PC-9 (cell line): ENCODE measurements at regions not wholly inside any gene's neighbourhood (a gene's known extent, or its start where the extent isn't known, plus 50 kb on each side); places are given as distances from the start of the nearest gene placed in this dataset.

Source experiments
- BruUV-seq: library from RNA; stranded (reverse); fragments of 400-500 nt; replicated peaks from 2 replicates; lab custom pipeline; 2021; lab: Mats Ljungman, UMichigan
- CTCF ChIA-PET: fragments of 300-600 bp; sonication (Branson Sonifier 250); formaldehyde crosslinking; loops from one replicate; lab custom pipeline; 2022; ENCODE audit warnings: antibody characterized with exemption; lab: Charles Lee
- POLR2A ChIA-PET: fragments of 300-600 bp; sonication (Branson Sonifier 250); formaldehyde crosslinking; loops from one replicate; lab custom pipeline; 2022; ENCODE audit warnings: antibody characterized with exemption; ENCODE audit not compliant: unreplicated experiment; lab: Charles Lee
- DNase-seq, 2 experiments: peaks; one replicate each; pipeline versions ENCODE4 v3.0.0 to v3.0.0-alpha.2; 2015 to 2022; ENCODE audit warnings: mixed read lengths in 1 of 2
- H2AFZ ChIP-seq: fragments of 200-600 bp; sonication (generic); 2 replicates; pipeline ENCODE4 v1.8.1; 2017; ENCODE audit warnings: antibody characterized with exemption
- H3F3A ChIP-seq: fragments of 200-600 bp; sonication (generic); 2 replicates; pipeline ENCODE4 v1.8.1; 2017; ENCODE audit warnings: antibody characterized with exemption, mild to moderate bottlenecking, low read depth; ENCODE audit not compliant: insufficient read depth
- H3K27ac ChIP-seq: fragments of 200-600 bp; sonication (generic); 2 replicates; pipeline ENCODE4 v1.6.1; 2016; ENCODE audit warnings: mixed run types
- H3K27me3 ChIP-seq: fragments of 200-600 bp; sonication (generic); 2 replicates; pipeline ENCODE4 v1.6.1; 2016; ENCODE audit warnings: low read depth, mixed run types; ENCODE audit not compliant: insufficient read depth
- H3K36me3 ChIP-seq: fragments of 200-600 bp; sonication (generic); 2 replicates; pipeline ENCODE4 v1.6.1; 2016; ENCODE audit warnings: low read depth, mixed run types
- H3K4me1 ChIP-seq: fragments of 200-600 bp; sonication (generic); replicated peaks from 2 replicates; pipeline ENCODE4 v1.6.1; 2016; ENCODE audit warnings: mixed run types; ENCODE audit not compliant: insufficient read depth
- H3K4me2 ChIP-seq: fragments of 200-600 bp; sonication (generic); 2 replicates; pipeline ENCODE4 v1.6.1; 2017; ENCODE audit warnings: mixed run types
- H3K4me3 ChIP-seq: fragments of 200-600 bp; sonication (generic); 2 replicates; pipeline ENCODE4 v1.6.1; 2016; ENCODE audit warnings: mixed run types
- H3K79me2 ChIP-seq: fragments of 200-600 bp; sonication (generic); 2 replicates; pipeline ENCODE4 v1.6.1; 2017; ENCODE audit warnings: low read depth, mixed run types
- H3K9me2 ChIP-seq: fragments of 200-600 bp; sonication (generic); 2 replicates; pipeline ENCODE4 v1.8.1; 2017; ENCODE audit warnings: mild to moderate bottlenecking; ENCODE audit not compliant: insufficient read depth
- H3K9me3 ChIP-seq: fragments of 200-600 bp; sonication (generic); 2 replicates; pipeline ENCODE4 v1.8.1; 2016; ENCODE audit warnings: low read depth; ENCODE audit not compliant: insufficient read depth
- H4K20me1 ChIP-seq: fragments of 200-600 bp; sonication (generic); 2 replicates; pipeline ENCODE4 v1.8.1; 2017; ENCODE audit not compliant: insufficient read depth
- CTCF ChIP-seq: fragments of 200-600 bp; sonication (generic); conservative IDR thresholded peaks from 2 replicates; pipeline ENCODE4 v1.6.1; 2017; ENCODE audit warnings: mixed run types, antibody characterized with exemption, mild to moderate bottlenecking, moderate library complexity
- EZH2 ChIP-seq: fragments of 200-600 bp; sonication (generic); IDR thresholded peaks from 2 replicates; pipeline ENCODE4 v1.8.0; 2017; ENCODE audit warnings: antibody characterized with exemption, low read depth
- intact Hi-C: fragments of 100-400 bp; cut with micrococcal nuclease; formaldehyde crosslinking; loops from one replicate; pipeline ENCODE4 v1.10.0; 2022; ENCODE audit not compliant: unreplicated experiment

GRCh38 chr16:8083560-8083959 lies 506.8 kb downstream of the TMEM114 start:
- no peak for DNase-seq
- POLR2A ChIA-PET = no interaction called here
- BruUV-seq = no TSS peak
- Histone ChIP-seq H3K9me2 (no peaks in the 10 kb centered on the region; the same call in 1 of the 2 replicates), H3K4me2 (no peak overlapping the region), H3K79me2 (no peaks in the 10 kb centered on the region), H3K36me3 (no peaks in the 10 kb centered on the region), H2AFZ (no peak overlapping the region), H3K4me1 (no peaks in the 10 kb centered on the region), H3K9me3 (no peaks in the 10 kb centered on the region), H3K27me3 (no peaks in the 10 kb centered on the region), H3K4me3 (no peak overlapping the region), H3K27ac (no peak overlapping the region), H4K20me1 (no peaks in the 10 kb centered on the region), H3F3A (no peaks in the 10 kb centered on the region)
- TF ChIP-seq EZH2 (no peak), CTCF (no peak)
- CTCF ChIA-PET = no interaction called here
- intact Hi-C loops = no loop called here

- H3K9me2 ChIP-seq = no peaks in the 10 kb centered on the region; the same call in 1 of the 2 replicates
- CTCF ChIA-PET = no interaction called here
- intact Hi-C loops = no loop called here
Measured at GRCh38 chr16:8080817-8081216, 509.5 kb downstream of the TMEM114 start.

GRCh38 chr16:8075271-8075670 lies 515.0 kb downstream of the TMEM114 start:
- no peak overlapping the region for H3K27ac ChIP-seq
- H3K27me3 ChIP-seq = no peaks in the 10 kb centered on the region
- 0 out of 2 replicates have a peak, but pooled peaks cover 4% of the 10 kb centered on the region for H3K9me2 ChIP-seq
- TF ChIP-seq CTCF = no peak
- TF ChIP-seq EZH2 = no peak
- H3F3A ChIP-seq = no peaks in the 10 kb centered on the region
- intact Hi-C loops = no loop called here
- H3K79me2 ChIP-seq = no peaks in the 10 kb centered on the region
- H2AFZ ChIP-seq = no peak overlapping the region
- H3K4me3 ChIP-seq = no peak overlapping the region
- no peaks in the 10 kb centered on the region for H3K4me1 ChIP-seq
- no peak for DNase-seq
- H3K9me3 ChIP-seq = no peaks in the 10 kb centered on the region
- BruUV-seq = no TSS peak
- ChIA-PET POLR2A (no interaction called here), CTCF (no interaction called here)
- H3K4me2 ChIP-seq = no peak overlapping the region
- no peaks in the 10 kb centered on the region for H4K20me1 ChIP-seq
- no peaks in the 10 kb centered on the region for H3K36me3 ChIP-seq

More at GRCh38 chr16:8080817-8081216, 509.5 kb downstream of the TMEM114 start:
- no peak overlapping the region for H3K4me2 ChIP-seq
- H3K79me2 ChIP-seq = no peaks in the 10 kb centered on the region
- no peak for DNase-seq
- POLR2A ChIA-PET = no interaction called here
- H3K27ac ChIP-seq = no peak overlapping the region
- no peaks in the 10 kb centered on the region for H3F3A ChIP-seq
- no peak for TF ChIP-seq EZH2
- no peak for TF ChIP-seq CTCF
- H3K27me3 ChIP-seq = no peaks in the 10 kb centered on the region
- no peaks in the 10 kb centered on the region for H3K9me3 ChIP-seq
- BruUV-seq = no TSS peak
- no peaks in the 10 kb centered on the region for H4K20me1 ChIP-seq
- no peak overlapping the region for H3K4me3 ChIP-seq
- H3K36me3 ChIP-seq = no peaks in the 10 kb centered on the region
- no peaks in the 10 kb centered on the region for H3K4me1 ChIP-seq
- no peak overlapping the region for H2AFZ ChIP-seq
